ENCODE measurements at regions not wholly inside any gene's neighbourhood (a gene's known extent, or its start where the extent isn't known, plus 50 kb on each side); places are given as distances from the start of the nearest gene placed in this dataset.
A peak's percentile ranks its signal among the peaks of the same experiment; 100 is the strongest.
"Not testable (repeated sequence)": the region's sequence is repeated elsewhere in the genome, so short reads cannot be mapped to it uniquely, and the experiment has no call there.

GRCh38 chr7:68014031-68014736 is 1017.6 kb downstream of the TYW1 start:
- no peak for DNase-seq (ENCODE audit: low spot score)

- DNase-seq (ENCODE audit: low spot score), result no peak
Measured at GRCh38 chr7:68015122-68015977, 1018.7 kb downstream of the TYW1 start.

- DNase-seq (ENCODE audit: low spot score), result no peak
Measured at GRCh38 chr7:68015978-68016532, 1019.4 kb downstream of the TYW1 start.

GRCh38 chr7:68020102-68020501 is 1023.5 kb downstream of the TYW1 start:
- DNase-seq (ENCODE audit: low spot score), result no peak

- DNase-seq (ENCODE audit: low spot score), result no peak
Measured at GRCh38 chr7:68025369-68025768, 1028.7 kb downstream of the TYW1 start.

GRCh38 chr7:68030530-68030929 is 1033.9 kb downstream of the TYW1 start:
- no peak for DNase-seq (ENCODE audit: low spot score)

- DNase-seq (ENCODE audit: low spot score), result no peak
Measured at GRCh38 chr7:68031180-68031943, 1034.7 kb downstream of the TYW1 start.

- no peak for DNase-seq (ENCODE audit: low spot score)
Measured at GRCh38 chr7:68038621-68039314, 1042.1 kb downstream of the TYW1 start.

- no peak for DNase-seq (ENCODE audit: low spot score)
Measured at GRCh38 chr7:68041554-68041953, 1044.9 kb downstream of the TYW1 start.

- DNase-seq (ENCODE audit: low spot score), result no peak
Measured at GRCh38 chr7:68043546-68043945, 1046.9 kb downstream of the TYW1 start.

GRCh38 chr7:68050627-68051026 is 1054.0 kb downstream of the TYW1 start:
- DNase-seq (ENCODE audit: low spot score), result no peak

- no peak for DNase-seq (ENCODE audit: low spot score)
Measured at GRCh38 chr7:68058014-68058413, 1061.4 kb downstream of the TYW1 start.

- DNase-seq (ENCODE audit: low spot score), result peak; percentile 47
Measured at GRCh38 chr7:68063171-68063570, 1066.5 kb downstream of the TYW1 start.

- no peak for DNase-seq (ENCODE audit: low spot score)
Measured at GRCh38 chr7:68065581-68065980, 1068.9 kb downstream of the TYW1 start.

- DNase-seq (ENCODE audit: low spot score), result no peak
Measured at GRCh38 chr7:68067845-68068244, 1071.2 kb downstream of the TYW1 start.

- no peak for DNase-seq (ENCODE audit: low spot score)
Measured at GRCh38 chr7:68070992-68071391, 1074.4 kb downstream of the TYW1 start.

GRCh38 chr7:68073701-68074100 is 1077.1 kb downstream of the TYW1 start:
- no peak for DNase-seq (ENCODE audit: low spot score)

- no peak for DNase-seq (ENCODE audit: low spot score)
Measured at GRCh38 chr7:68074242-68074641, 1077.6 kb downstream of the TYW1 start.

- DNase-seq (ENCODE audit: low spot score), result no peak
Measured at GRCh38 chr7:68078157-68078710, 1081.6 kb downstream of the TYW1 start.

GRCh38 chr7:68082066-68082960 is 1085.7 kb downstream of the TYW1 start:
- not testable (repeated sequence) for DNase-seq (ENCODE audit: low spot score)

All from ecto neural progenitor cell (in vitro differentiated cells).